H1 (cell line): ENCODE measurements at regions not wholly inside any gene's neighbourhood (a gene's known extent, or its start where the extent isn't known, plus 50 kb on each side); places are given as distances from the start of the nearest gene placed in this dataset.

Experiments
- CTCF ChIA-PET: fragments of 300-600 bp; sonication (Branson Sonifier 250); formaldehyde crosslinking; loops from one replicate; lab custom pipeline; 2021; ENCODE audit not compliant: partially characterized antibody; lab: Charles Lee
- POLR2A ChIA-PET: fragments of 300-600 bp; sonication (Branson Sonifier 250); formaldehyde crosslinking; loops from one replicate; lab custom pipeline; 2021; ENCODE audit warnings: inconsistent platforms; ENCODE audit not compliant: partially characterized antibody; lab: Charles Lee
- DNase-seq, 2 experiments: peaks; one replicate each; pipeline versions ENCODE4 v3.0.0 to v3.0.0-alpha.2; 2010 to 2022; ENCODE audit warnings: low spot score in 2 of 2, low read depth in 1 of 2, mixed read lengths in 1 of 2
- FAIRE-seq: peaks from 2 replicates; lab custom pipeline; 2011; peaks lifted over from hg19 to GRCh38; lab: Jason Lieb, UNC
- H2AFZ ChIP-seq: 2 replicates; pipeline ENCODE4 v1.8.1; 2012; ENCODE audit warnings: low read length, inconsistent platforms
- H2AK5ac ChIP-seq: 2 replicates; pipeline ENCODE4 v1.6.1; 2013; ENCODE audit warnings: low read depth, low read length
- H2BK120ac ChIP-seq: replicated peaks from 2 replicates; pipeline ENCODE3; 2013; ENCODE audit warnings: low read depth, low read length, inconsistent platforms
- H2BK12ac ChIP-seq: 2 replicates; pipeline ENCODE4 v1.6.1; 2013; ENCODE audit warnings: low read depth, low read length
- H2BK15ac ChIP-seq: 2 replicates; pipeline ENCODE4 v1.6.1; 2013; ENCODE audit warnings: low read length
- H2BK20ac ChIP-seq: 2 replicates; pipeline ENCODE4 v1.6.1; 2013; ENCODE audit warnings: low read length
- H2BK5ac ChIP-seq: 2 replicates; pipeline ENCODE4 v1.6.1; 2013; ENCODE audit warnings: low read depth, low read length
- H3K14ac ChIP-seq: 2 replicates; pipeline ENCODE4 v1.6.1; 2013; ENCODE audit warnings: inconsistent platforms; ENCODE audit not compliant: insufficient read length
- H3K18ac ChIP-seq: 2 replicates; pipeline ENCODE4 v1.6.1; 2013; ENCODE audit warnings: low read length; ENCODE audit errors: extremely low read depth
- H3K23ac ChIP-seq: 2 replicates; pipeline ENCODE4 v1.6.1; 2013; ENCODE audit warnings: inconsistent platforms; ENCODE audit not compliant: insufficient read length
- H3K23me2 ChIP-seq: 2 replicates; pipeline ENCODE4 v1.6.1; 2013; ENCODE audit warnings: low read depth, low read length
- H3K27ac ChIP-seq: 2 replicates; pipeline ENCODE4 v1.6.1; 2011; ENCODE audit warnings: low read depth, low read length, inconsistent platforms
- H3K27me3 ChIP-seq, 4 experiments: replicated peaks in 1 of 4; 1 replicate in 1 of 4; 2 replicates in 3 of 4; pipeline versions ENCODE4 v1.6.1 to v1.8.1; 2011 to 2013; ENCODE audit warnings: low read length in 3 of 4, mild to moderate bottlenecking in 3 of 4, inconsistent platforms in 2 of 4, mixed read lengths in 2 of 4, moderate library complexity in 1 of 4; ENCODE audit not compliant: control insufficient read depth in 3 of 4, insufficient read depth in 3 of 4; ENCODE audit errors: extremely low read depth in 1 of 4
- H3K36me3 ChIP-seq, 4 experiments: 2 replicates each; pipeline versions ENCODE4 v1.6.1 to v1.8.1; 2011 to 2013; ENCODE audit warnings: mild to moderate bottlenecking in 4 of 4, low read length in 3 of 4, moderate library complexity in 2 of 4, control low read depth in 1 of 4, inconsistent platforms in 1 of 4; ENCODE audit not compliant: insufficient read depth in 4 of 4, control insufficient read depth in 2 of 4
- H3K4ac ChIP-seq: replicated peaks from 2 replicates; pipeline ENCODE3; 2013; ENCODE audit warnings: low read length, low read depth, mixed read lengths, inconsistent platforms; ENCODE audit not compliant: insufficient read length
- H3K4me1 ChIP-seq, 4 experiments: replicated peaks in 1 of 4; 1 replicate in 1 of 4; 2 replicates in 3 of 4; pipeline versions ENCODE4 v1.6.1 to v1.8.1; 2011 to 2013; ENCODE audit warnings: low read length in 3 of 4, inconsistent platforms in 2 of 4, mixed read lengths in 1 of 4; ENCODE audit not compliant: insufficient read depth in 4 of 4, control insufficient read depth in 3 of 4
- H3K4me2 ChIP-seq, 2 experiments: 2 replicates each; pipeline versions ENCODE4 v1.6.1 to v1.8.1; 2011 to 2013; ENCODE audit warnings: low read depth in 2 of 2, low read length in 2 of 2, control low read depth in 1 of 2, inconsistent platforms in 1 of 2, mild to moderate bottlenecking in 1 of 2; ENCODE audit not compliant: insufficient read depth in 1 of 2
- H3K4me3 ChIP-seq, 4 experiments: fragments of 200-600, 300-600 bp in 1 of 4; sonication (generic), shearing (Covaris generic), sonication (Bioruptor Twin) in 1 of 4; 2 replicates each; pipeline versions ENCODE4 v1.5.1 to v1.8.1; 2011 to 2016; ENCODE audit warnings: low read length in 4 of 4, low read depth in 3 of 4, control low read depth in 2 of 4, inconsistent platforms in 2 of 4, mild to moderate bottlenecking in 2 of 4, mixed read lengths in 1 of 4, moderate library complexity in 1 of 4; ENCODE audit not compliant: insufficient read depth in 2 of 4; ENCODE audit errors: extremely low read depth in 1 of 4
- H3K56ac ChIP-seq: replicated peaks from 2 replicates; pipeline ENCODE3; 2013; ENCODE audit warnings: low read depth, mild to moderate bottlenecking, mixed read lengths, low read length, inconsistent platforms; ENCODE audit not compliant: insufficient read length
- H3K79me1 ChIP-seq: 2 replicates; pipeline ENCODE4 v1.6.1; 2013; ENCODE audit warnings: low read depth, low read length, control low read depth
- H3K79me2 ChIP-seq, 2 experiments: 2 replicates each; pipeline versions ENCODE4 v1.6.1 to v1.8.1; 2012 to 2013; ENCODE audit warnings: low read length in 2 of 2, mild to moderate bottlenecking in 2 of 2, inconsistent platforms in 1 of 2; ENCODE audit not compliant: insufficient read depth in 2 of 2, control insufficient read depth in 1 of 2
- H3K9ac ChIP-seq, 4 experiments: replicated peaks in 1 of 4; 1 replicate in 1 of 4; 2 replicates in 3 of 4; pipeline versions ENCODE4 v1.6.1 to v1.8.1; 2011 to 2013; ENCODE audit warnings: low read depth in 3 of 4, low read length in 3 of 4, control low read depth in 2 of 4, mild to moderate bottlenecking in 2 of 4, moderate library complexity in 2 of 4, inconsistent platforms in 1 of 4; ENCODE audit errors: extremely low read depth in 1 of 4
- H3K9me3 ChIP-seq, 2 experiments: 2 replicates each; pipeline versions ENCODE4 v1.6.1 to v1.8.1; 2012 to 2013; ENCODE audit warnings: mild to moderate bottlenecking in 2 of 2, moderate library complexity in 2 of 2, control low read depth in 1 of 2, inconsistent platforms in 1 of 2, low read depth in 1 of 2, low read length in 1 of 2, mixed read lengths in 1 of 2; ENCODE audit not compliant: insufficient read depth in 2 of 2
- H4K20me1 ChIP-seq, 2 experiments: replicated peaks in 1 of 2; 2 replicates each; pipeline versions ENCODE3 to v1.8.1; 2011 to 2013; ENCODE audit warnings: inconsistent platforms in 2 of 2, low read length in 2 of 2, mild to moderate bottlenecking in 1 of 2; ENCODE audit not compliant: insufficient read depth in 2 of 2, control insufficient read depth in 1 of 2
- H4K5ac ChIP-seq: 2 replicates; pipeline ENCODE4 v1.6.1; 2013; ENCODE audit warnings: low read length, low read depth, mixed read lengths, inconsistent platforms; ENCODE audit not compliant: insufficient read length
- H4K8ac ChIP-seq: 2 replicates; pipeline ENCODE4 v1.8.0; 2013; ENCODE audit warnings: mild to moderate bottlenecking, moderate library complexity, low read length, inconsistent platforms; ENCODE audit not compliant: insufficient read depth; ENCODE audit errors: extremely low read depth
- H4K91ac ChIP-seq: replicated peaks from 2 replicates; pipeline ENCODE3; 2013; ENCODE audit warnings: low read length, mixed read lengths, inconsistent platforms; ENCODE audit not compliant: insufficient read length
- BRCA1 ChIP-seq: IDR thresholded peaks from 2 replicates; pipeline ENCODE4 v1.6.1; 2012; ENCODE audit warnings: low read depth, low read length, improper control_type of control experiment
- HDAC6 ChIP-seq: IDR thresholded peaks from one replicate; pipeline ENCODE4 v1.7.1; 2012; ENCODE audit warnings: low read depth, mild to moderate bottlenecking, inconsistent platforms, low read length, moderate library complexity
- WGBS, 2 experiments: shearing (Covaris generic) in 1 of 2; methylation state at CpG; one replicate each; pipeline versions ENCODE4 v1.1.6 to v1.1.7; 2013 to 2015; ENCODE audit warnings: low lambda C conversion rate in 2 of 2, mixed read lengths in 2 of 2, inconsistent platforms in 1 of 2, low coverage in 1 of 2, missing lambda C conversion rate in 1 of 2; ENCODE audit not compliant: insufficient replicate concordance in 2 of 2, insufficient coverage in 1 of 2, insufficient read length in 1 of 2; ENCODE audit errors: extremely low coverage in 1 of 2, missing lambda C conversion rate in 1 of 2; 5-methylcytosine and 5-hydroxymethylcytosine counted together

GRCh38 chr10:78528749-78529204 is 495.1 kb downstream of the RPS24 start:
- 77% methylated on average over 13 of the region's 13 CpGs; no CpG with 5 or more reads in 1 of the 2 experiments for WGBS, 2 experiments
- no peak overlapping the region for H3K4ac ChIP-seq
- no peaks in the 10 kb centered on the region for H3K79me1 ChIP-seq
- H2AK5ac ChIP-seq, result no peak overlapping the region
- peaks cover 7 to 10% of the 10 kb centered on the region in 2 experiments; a peak in 2 of 4 replicates for H3K9me3 ChIP-seq
- H3K27me3 ChIP-seq, result no peaks in the 10 kb centered on the region
- POLR2A ChIA-PET, result no interaction called here
- CTCF ChIA-PET, result no interaction called here
- no peaks in the 10 kb centered on the region for H4K20me1 ChIP-seq
- H3K18ac ChIP-seq, result peak overlapping the region; percentile 3; the same call in 1 of the 2 replicates
- H2BK15ac ChIP-seq, result no peak overlapping the region
- no peak overlapping the region for H3K56ac ChIP-seq
- FAIRE-seq (no peak), DNase-seq (no peak)
- H3K23ac ChIP-seq, result no peak overlapping the region
- H2BK20ac ChIP-seq, result no peak overlapping the region
- no peaks in the 10 kb centered on the region for H3K23me2 ChIP-seq
- H2BK120ac ChIP-seq, result no peak overlapping the region
- H3K79me2 ChIP-seq, result no peaks in the 10 kb centered on the region
- peak overlapping the region; percentile 94; the same call in 1 of the 2 replicates for H2AFZ ChIP-seq
- H4K91ac ChIP-seq, result no peak overlapping the region
- H4K5ac ChIP-seq, result no peak overlapping the region
- peaks cover 0 to 9% (median 4%) of the 10 kb centered on the region in 4 experiments; a peak in 3 of 7 replicates for H3K4me1 ChIP-seq
- H3K4me3 ChIP-seq, result no peak overlapping the region
- H3K9ac ChIP-seq, result no peak overlapping the region
- H3K4me2 ChIP-seq, result no peak overlapping the region; a peak in 1 of 4 replicates
- no peaks in the 10 kb centered on the region for H3K36me3 ChIP-seq
- H4K8ac ChIP-seq, result no peak overlapping the region
- H2BK5ac ChIP-seq, result no peak overlapping the region; the same call in 1 of the 2 replicates
- no peak overlapping the region for H3K27ac ChIP-seq
- H3K14ac ChIP-seq, result no peak overlapping the region
- H2BK12ac ChIP-seq, result no peak overlapping the region
- TF ChIP-seq HDAC6, result no peak
- no peak for TF ChIP-seq BRCA1
